GM18867 (cell line): ENCODE measurements at regions not wholly inside any gene's neighbourhood (a gene's known extent, or its start where the extent isn't known, plus 50 kb on each side); places are given as distances from the start of the nearest gene placed in this dataset.
A peak's percentile ranks its signal among the peaks of the same experiment; 100 is the strongest.

Source experiments
- ATAC-seq: cut with Tn5 transposase; IDR thresholded peaks from one replicate; pipeline ENCODE4 v1.9.1; 2021; ENCODE audit warnings: mild to moderate bottlenecking, moderate library complexity; ENCODE audit not compliant: unreplicated experiment

- no peak for ATAC-seq
Measured at GRCh38 chr9:105059252-105059651, 131.3 kb upstream of the ABCA1 start.

- ATAC-seq = no peak
Measured at GRCh38 chr9:105062222-105062855, 134.4 kb upstream of the ABCA1 start.

GRCh38 chr9:105064248-105065097 lies 136.5 kb upstream of the ABCA1 start:
- no peak for ATAC-seq

- ATAC-seq = no peak
Measured at GRCh38 chr9:105065098-105066088, 137.4 kb upstream of the ABCA1 start.

- ATAC-seq = no peak
Measured at GRCh38 chr9:105066275-105066865, 138.4 kb upstream of the ABCA1 start.

GRCh38 chr9:105067895-105068580 lies 140.1 kb upstream of the ABCA1 start:
- no peak for ATAC-seq

GRCh38 chr9:105069285-105069684 lies 141.3 kb upstream of the ABCA1 start:
- no peak for ATAC-seq

- no peak for ATAC-seq
Measured at GRCh38 chr9:105069696-105070095, 141.7 kb upstream of the ABCA1 start.

- no peak for ATAC-seq
Measured at GRCh38 chr9:105070176-105070575, 142.2 kb upstream of the ABCA1 start.

GRCh38 chr9:105072476-105072875 lies 144.5 kb upstream of the ABCA1 start:
- no peak for ATAC-seq

- no peak for ATAC-seq
Measured at GRCh38 chr9:105073147-105073546, 145.2 kb upstream of the ABCA1 start.

GRCh38 chr9:105074491-105074890 lies 146.5 kb upstream of the ABCA1 start:
- ATAC-seq = no peak

- ATAC-seq = no peak
Measured at GRCh38 chr9:105076729-105077128, 148.8 kb upstream of the ABCA1 start.

GRCh38 chr9:105079457-105079856 lies 151.5 kb upstream of the ABCA1 start:
- ATAC-seq = no peak

GRCh38 chr9:105082843-105083242 lies 154.9 kb upstream of the ABCA1 start:
- ATAC-seq = peak; percentile 79

GRCh38 chr9:105083256-105083655 lies 155.3 kb upstream of the ABCA1 start:
- no peak for ATAC-seq

- ATAC-seq = no peak
Measured at GRCh38 chr9:105087910-105088898, 156.2 kb upstream of the SLC44A1 start.

GRCh38 chr9:105089874-105090273 lies 154.6 kb upstream of the SLC44A1 start:
- no peak for ATAC-seq
